CD4-positive, CD25-positive, alpha-beta regulatory T cell (primary cell): ENCODE measurements at regions not wholly inside any gene's neighbourhood (a gene's known extent, or its start where the extent isn't known, plus 50 kb on each side); places are given as distances from the start of the nearest gene placed in this dataset.
"Not testable (repeated sequence)": the region's sequence is repeated elsewhere in the genome, so short reads cannot be mapped to it uniquely, and the experiment has no call there.

Experiments
- ATAC-seq, 2 donors: fragments of 150-1000 bp; cut with Tn5 transposase; one replicate each; pipeline ENCODE4 v1.10.0; 2021; ENCODE audit warnings: low read depth in 2 of 2, moderate number of reproducible peaks in 2 of 2, moderate library complexity in 1 of 2
- DNase-seq, 3 donors: peaks; one replicate each; pipeline versions ENCODE4 v3.0.0 to v3.0.0-alpha.2; 2012 to 2022; ENCODE audit warnings: mixed read lengths in 1 of 3
- H3K27ac ChIP-seq: one replicate; pipeline ENCODE4 v1.7.0; 2013; ENCODE audit warnings: mild to moderate bottlenecking, low read length; ENCODE audit not compliant: insufficient read depth, poor library complexity, severe bottlenecking
- H3K27me3 ChIP-seq: one replicate; pipeline ENCODE4 v1.7.0; 2013; ENCODE audit warnings: low read length; ENCODE audit not compliant: control insufficient read depth, insufficient read depth
- H3K36me3 ChIP-seq: one replicate; pipeline ENCODE4 v1.7.0; 2013; ENCODE audit warnings: mild to moderate bottlenecking, low read length, moderate library complexity; ENCODE audit not compliant: control insufficient read depth, insufficient read depth
- H3K4me1 ChIP-seq: 2 replicates; pipeline ENCODE4 v1.7.0; 2013; ENCODE audit warnings: mild to moderate bottlenecking, low read length; ENCODE audit not compliant: insufficient read depth, control insufficient read depth, poor library complexity, severe bottlenecking
- H3K4me3 ChIP-seq: one replicate; pipeline ENCODE4 v1.7.0; 2013; ENCODE audit warnings: low read depth, mild to moderate bottlenecking, low read length, moderate library complexity
- H3K9me3 ChIP-seq, 2 experiments: 1 replicate in 1 of 2; 2 replicates in 1 of 2; pipeline ENCODE4 v1.7.0; 2013; ENCODE audit warnings: low read length in 2 of 2, mild to moderate bottlenecking in 1 of 2, moderate library complexity in 1 of 2; ENCODE audit not compliant: control insufficient read depth in 2 of 2
- H3K27ac Mint-ChIP-seq, 3 donors: one replicate each; pipeline ENCODE4 v1.8.0; 2020 to 2022; ENCODE audit warnings: mild to moderate bottlenecking in 3 of 3, mixed read lengths in 3 of 3, moderate library complexity in 2 of 3
- H3K27me3 Mint-ChIP-seq: one replicate; pipeline ENCODE4 v1.8.0; 2022; ENCODE audit warnings: mild to moderate bottlenecking, mixed read lengths
- H3K36me3 Mint-ChIP-seq: one replicate; pipeline ENCODE4 v1.8.0; 2020; ENCODE audit warnings: mixed read lengths
- H3K4me1 Mint-ChIP-seq, 4 donors: one replicate each; pipeline ENCODE4 v1.8.0; 2020 to 2022; ENCODE audit warnings: mixed read lengths in 4 of 4, mild to moderate bottlenecking in 1 of 4
- H3K4me3 Mint-ChIP-seq, 4 donors: one replicate each; pipeline ENCODE4 v1.8.0; 2020 to 2022; ENCODE audit warnings: mild to moderate bottlenecking in 4 of 4, mixed read lengths in 4 of 4, moderate library complexity in 3 of 4
- H3K9me3 Mint-ChIP-seq, 7 donors: one replicate each; pipeline ENCODE4 v1.8.0; 2020 to 2022; ENCODE audit warnings: mixed read lengths in 7 of 7, mild to moderate bottlenecking in 3 of 7, moderate library complexity in 2 of 7

DNA sequence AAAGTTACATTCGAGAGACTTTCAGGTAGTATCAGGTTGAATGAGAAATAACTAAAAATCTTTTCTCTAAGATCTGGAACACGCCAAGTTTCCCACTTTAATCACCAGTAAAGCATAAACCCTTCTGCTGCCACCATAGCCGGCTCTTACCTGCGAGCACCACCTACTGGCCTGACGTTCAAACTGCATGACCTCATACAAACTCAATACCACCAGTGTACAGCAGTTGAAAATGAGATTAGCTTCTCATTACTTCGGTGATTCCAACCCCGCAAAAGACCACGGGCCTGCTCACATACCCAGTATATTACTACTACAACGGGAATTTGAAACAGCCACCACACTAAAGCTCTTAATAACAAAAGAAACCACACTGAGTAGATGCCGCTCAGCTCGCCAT is 1191.2 kb downstream of the TMEM121 start:
- not testable (repeated sequence) for H3K4me1 ChIP-seq, H3K9me3 ChIP-seq, H3K36me3 ChIP-seq, H3K27me3 Mint-ChIP-seq, H3K9me3 Mint-ChIP-seq, H3K4me3 Mint-ChIP-seq, H3K27ac ChIP-seq, H3K4me1 Mint-ChIP-seq, H3K4me3 ChIP-seq, H3K27me3 ChIP-seq, ATAC-seq, H3K27ac Mint-ChIP-seq, DNase-seq, H3K36me3 Mint-ChIP-seq

- not testable (repeated sequence) for ATAC-seq, H3K36me3 ChIP-seq, H3K4me3 Mint-ChIP-seq, H3K9me3 ChIP-seq, H3K27ac ChIP-seq, H3K27me3 Mint-ChIP-seq, H3K36me3 Mint-ChIP-seq, H3K9me3 Mint-ChIP-seq, H3K4me3 ChIP-seq, H3K4me1 ChIP-seq, H3K27ac Mint-ChIP-seq, H3K27me3 ChIP-seq
- DNase-seq, result peak in 1 of 3 donors; percentile 25
- H3K4me1 Mint-ChIP-seq, result peaks cover 0 to 12% (median 2%) of the 10 kb centered on the region in 4 donors
Measured at GRCh38 chr14:106719880-106720279, 1193.5 kb downstream of the TMEM121 start.

- H3K9me3 ChIP-seq, result not testable (repeated sequence)
Measured at GRCh38 chr14:106721926-106722325, 1195.5 kb downstream of the TMEM121 start.

GRCh38 chr14:106722813-106723687 is 1196.7 kb downstream of the TMEM121 start:
- not testable (repeated sequence) for H3K27ac Mint-ChIP-seq, H3K4me3 ChIP-seq, H3K27ac ChIP-seq, H3K9me3 ChIP-seq, H3K9me3 Mint-ChIP-seq, H3K36me3 ChIP-seq, H3K27me3 ChIP-seq, H3K27me3 Mint-ChIP-seq, H3K4me1 ChIP-seq, H3K36me3 Mint-ChIP-seq
- ATAC-seq (peak in 1 of 2 donors; percentile 68), DNase-seq (peak in 1 of 3 donors; percentile 12)
- peaks cover 0 to 14% (median 2%) of the 10 kb centered on the region in 4 donors for H3K4me1 Mint-ChIP-seq
- H3K4me3 Mint-ChIP-seq, result peak overlapping the region in 1 of 4 donors; percentile 44

More at GRCh38 chr14:106721926-106722325, 1195.5 kb downstream of the TMEM121 start:
- not testable (repeated sequence) for H3K27me3 ChIP-seq, H3K36me3 Mint-ChIP-seq, H3K36me3 ChIP-seq, ATAC-seq, DNase-seq, H3K4me3 ChIP-seq, H3K4me1 ChIP-seq, H3K27ac Mint-ChIP-seq, H3K27ac ChIP-seq, H3K9me3 Mint-ChIP-seq, H3K4me3 Mint-ChIP-seq, H3K27me3 Mint-ChIP-seq
- peaks cover 0 to 12% (median 2%) of the 10 kb centered on the region in 4 donors for H3K4me1 Mint-ChIP-seq

- H3K4me3 Mint-ChIP-seq, result not testable (repeated sequence)
Measured at GRCh38 chr14:106727962-106728361, 1201.6 kb downstream of the TMEM121 start.

DNA sequence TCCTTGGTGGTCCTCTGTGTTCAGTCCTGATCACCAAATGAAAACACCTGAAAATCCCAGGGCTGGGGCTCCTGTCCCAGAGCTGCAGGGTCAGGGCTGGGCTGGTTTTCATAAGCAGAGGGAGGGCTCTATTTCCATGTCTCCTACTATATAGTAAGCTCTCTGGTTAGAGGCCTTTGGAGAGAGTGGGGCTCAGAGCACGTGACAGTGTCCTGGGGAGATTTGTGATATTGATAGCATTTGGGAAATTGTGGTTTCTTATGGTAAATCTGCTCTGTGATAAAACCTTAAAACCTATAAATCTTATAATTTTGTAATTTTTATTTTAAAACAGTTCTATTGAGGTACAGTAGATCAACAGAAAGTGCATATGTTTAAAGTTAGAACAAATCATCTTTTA is 1202.2 kb downstream of the TMEM121 start:
- ATAC-seq, result no peak
- Histone ChIP-seq H3K4me1 (no peaks in the 10 kb centered on the region), H3K27me3 (no peaks in the 10 kb centered on the region), H3K36me3 (no peaks in the 10 kb centered on the region), H3K9me3 (no peaks in the 10 kb centered on the region), H3K27ac (no peak overlapping the region), H3K4me3 (no peak overlapping the region)
- Mint-ChIP-seq H3K4me3 (no peak overlapping the region), H3K27me3 (no peaks in the 10 kb centered on the region), H3K4me1 (peaks cover 0 to 3% (median 0%) of the 10 kb centered on the region in 4 donors), H3K36me3 (no peaks in the 10 kb centered on the region), H3K27ac (no peak overlapping the region), H3K9me3 (no peaks in the 10 kb centered on the region)
- DNase-seq, result no peak

More at GRCh38 chr14:106727962-106728361, 1201.6 kb downstream of the TMEM121 start:
- H3K36me3 Mint-ChIP-seq, H3K9me3 Mint-ChIP-seq, H3K36me3 ChIP-seq, ATAC-seq, H3K9me3 ChIP-seq, H3K4me1 ChIP-seq, H3K27me3 Mint-ChIP-seq, H3K27ac Mint-ChIP-seq, H3K27ac ChIP-seq, H3K4me1 Mint-ChIP-seq, H3K27me3 ChIP-seq, H3K4me3 ChIP-seq: not testable (repeated sequence)
- peak in 1 of 3 donors; percentile 2 for DNase-seq

GRCh38 chr14:106729551-106729950 is 1203.2 kb downstream of the TMEM121 start:
- no peak for DNase-seq
- Histone ChIP-seq H3K36me3 (no peaks in the 10 kb centered on the region), H3K27ac (no peak overlapping the region), H3K4me1 (no peaks in the 10 kb centered on the region), H3K4me3 (no peak overlapping the region), H3K27me3 (no peaks in the 10 kb centered on the region), H3K9me3 (no peaks in the 10 kb centered on the region)
- no peak for ATAC-seq
- Mint-ChIP-seq H3K4me3 (no peak overlapping the region), H3K27ac (no peak overlapping the region), H3K4me1 (peaks cover 0 to 3% (median 0%) of the 10 kb centered on the region in 4 donors), H3K36me3 (no peaks in the 10 kb centered on the region), H3K9me3 (no peaks in the 10 kb centered on the region), H3K27me3 (no peaks in the 10 kb centered on the region)

GRCh38 chr14:106733771-106734170 is 1207.4 kb downstream of the TMEM121 start:
- no peak overlapping the region for H3K4me3 Mint-ChIP-seq
- no peak for ATAC-seq
- no peaks in the 10 kb centered on the region for H3K9me3 Mint-ChIP-seq

More at GRCh38 chr14:106733771-106734170, 1207.4 kb downstream of the TMEM121 start:
- H3K4me3 ChIP-seq, result no peak overlapping the region
- H3K27me3 Mint-ChIP-seq, result no peaks in the 10 kb centered on the region
- H3K4me1 Mint-ChIP-seq, result no peaks in the 10 kb centered on the region
- no peak for DNase-seq
- H3K27ac ChIP-seq, result no peak overlapping the region
- no peak overlapping the region for H3K27ac Mint-ChIP-seq
- no peaks in the 10 kb centered on the region for H3K36me3 ChIP-seq
- no peaks in the 10 kb centered on the region for H3K4me1 ChIP-seq
- no peaks in the 10 kb centered on the region for H3K27me3 ChIP-seq
- no peaks in the 10 kb centered on the region for H3K9me3 ChIP-seq
- no peaks in the 10 kb centered on the region for H3K36me3 Mint-ChIP-seq
